ENCODE measurements at regions not wholly inside any gene's neighbourhood (a gene's known extent, or its start where the extent isn't known, plus 50 kb on each side); places are given as distances from the start of the nearest gene placed in this dataset.

DNA sequence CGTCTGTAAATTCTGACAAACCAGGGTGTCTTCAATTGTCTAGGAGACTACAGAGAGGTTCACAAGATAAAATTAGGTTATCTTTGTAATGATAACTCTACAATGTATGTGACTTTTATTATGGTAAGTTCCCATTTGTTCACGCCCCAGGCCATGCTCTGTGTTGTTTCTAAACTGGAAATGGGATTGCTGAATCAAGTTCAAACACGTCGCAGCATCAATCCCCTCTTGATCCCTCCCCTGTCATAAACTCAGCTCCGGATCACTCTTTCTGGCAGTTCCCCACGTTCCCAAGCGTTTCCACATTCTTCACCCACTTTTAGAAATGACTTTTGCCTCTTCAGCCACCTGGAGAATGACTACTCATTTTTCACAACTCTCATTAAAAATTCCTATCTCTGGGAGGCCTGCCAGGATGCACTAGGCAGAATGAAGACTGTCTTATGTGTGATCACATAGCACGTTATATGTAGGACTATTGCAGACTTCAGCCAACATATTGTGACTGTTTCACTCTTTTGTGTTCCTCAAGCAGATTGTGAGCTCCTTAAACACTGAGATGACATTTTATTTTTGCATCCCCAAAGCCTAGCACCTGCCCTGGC is 1124.2 kb upstream of the WWC1 start:
- H3K4me3 ChIP-seq (ENCODE audit: low read depth, low read length), result no peak overlapping the region
- TF ChIP-seq, protein P1, sequence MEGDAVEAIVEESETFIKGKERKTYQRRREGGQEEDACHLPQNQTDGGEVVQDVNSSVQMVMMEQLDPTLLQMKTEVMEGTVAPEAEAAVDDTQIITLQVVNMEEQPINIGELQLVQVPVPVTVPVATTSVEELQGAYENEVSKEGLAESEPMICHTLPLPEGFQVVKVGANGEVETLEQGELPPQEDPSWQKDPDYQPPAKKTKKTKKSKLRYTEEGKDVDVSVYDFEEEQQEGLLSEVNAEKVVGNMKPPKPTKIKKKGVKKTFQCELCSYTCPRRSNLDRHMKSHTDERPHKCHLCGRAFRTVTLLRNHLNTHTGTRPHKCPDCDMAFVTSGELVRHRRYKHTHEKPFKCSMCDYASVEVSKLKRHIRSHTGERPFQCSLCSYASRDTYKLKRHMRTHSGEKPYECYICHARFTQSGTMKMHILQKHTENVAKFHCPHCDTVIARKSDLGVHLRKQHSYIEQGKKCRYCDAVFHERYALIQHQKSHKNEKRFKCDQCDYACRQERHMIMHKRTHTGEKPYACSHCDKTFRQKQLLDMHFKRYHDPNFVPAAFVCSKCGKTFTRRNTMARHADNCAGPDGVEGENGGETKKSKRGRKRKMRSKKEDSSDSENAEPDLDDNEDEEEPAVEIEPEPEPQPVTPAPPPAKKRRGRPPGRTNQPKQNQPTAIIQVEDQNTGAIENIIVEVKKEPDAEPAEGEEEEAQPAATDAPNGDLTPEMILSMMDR (IDR thresholded peaks at IDR 0.05; ENCODE audit: low read depth, low read length, missing control alignments), result no peak
- no peak for DNase-seq (ENCODE audit: low read depth)
- in situ Hi-C loops (cut with HindIII; ENCODE audit: low sequenced_read_pairs), result no loop called here

DNA sequence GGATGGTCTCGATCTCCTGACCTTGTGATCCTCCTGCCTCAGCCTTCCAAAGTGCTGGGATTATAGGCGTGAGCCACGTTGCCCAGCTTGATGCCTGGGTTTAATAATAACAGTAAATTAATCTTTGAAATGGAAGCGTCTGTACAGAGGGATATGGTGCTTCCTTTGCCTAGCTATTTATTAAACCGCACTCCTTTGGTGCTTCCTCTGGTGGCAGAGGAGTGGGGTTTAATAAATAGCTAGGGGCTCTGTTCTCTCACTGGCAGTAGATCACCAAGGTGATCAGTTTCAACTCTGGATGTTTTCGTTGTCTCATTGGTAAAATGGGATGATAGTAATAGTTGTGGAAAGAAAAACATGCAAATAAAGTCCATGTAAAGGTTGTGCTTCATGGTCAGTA is 1122.5 kb upstream of the WWC1 start:
- H3K4me3 ChIP-seq (ENCODE audit: low read depth, low read length), result no peak overlapping the region
- TF ChIP-seq, protein P1 (IDR thresholded peaks at IDR 0.05; ENCODE audit: low read depth, low read length, missing control alignments), result no peak
- in situ Hi-C loops (cut with HindIII; ENCODE audit: low sequenced_read_pairs), result no loop called here
- no peak for DNase-seq (ENCODE audit: low read depth)

DNA sequence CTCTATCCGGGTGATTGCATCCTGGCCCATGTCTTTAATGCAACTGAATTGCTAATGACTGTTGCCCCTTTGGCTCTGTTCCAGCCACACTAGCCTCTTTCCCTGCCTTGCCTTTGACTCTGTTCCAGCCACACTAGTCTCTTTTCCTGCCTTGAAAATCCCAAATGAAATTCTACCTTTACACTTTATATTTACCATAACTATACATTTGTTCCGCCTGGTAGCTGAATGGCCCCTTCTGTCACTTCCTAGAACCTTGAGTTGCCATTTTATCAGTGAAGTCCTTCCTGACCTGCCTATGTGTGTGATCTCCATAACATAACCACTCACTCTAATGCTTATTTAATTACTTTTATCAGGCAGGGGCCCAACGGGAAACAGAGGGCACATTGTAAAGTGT is 1120.4 kb upstream of the WWC1 start:
- in situ Hi-C loops (cut with HindIII; ENCODE audit: low sequenced_read_pairs), result no loop called here

DNA sequence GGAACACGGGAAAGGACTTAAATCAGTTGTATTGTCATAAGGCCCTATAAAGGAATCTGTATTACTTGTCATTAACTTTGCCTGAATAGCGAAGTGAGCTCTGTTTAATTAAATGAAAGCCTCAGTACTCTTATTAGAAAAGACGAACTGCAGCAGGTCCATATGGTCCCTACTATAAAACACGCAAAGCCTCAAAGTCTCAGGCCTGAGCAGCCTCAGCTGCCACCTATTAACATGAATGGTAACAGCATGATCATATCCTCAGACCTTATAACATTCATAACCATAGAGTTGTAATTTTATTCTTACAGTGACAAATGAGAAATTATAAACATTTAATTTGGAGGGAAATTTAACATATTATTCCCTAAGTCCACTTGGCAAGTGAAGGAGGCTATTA is 1113.7 kb upstream of the WWC1 start:
- TF ChIP-seq, protein P1 (IDR thresholded peaks at IDR 0.05; ENCODE audit: low read depth, low read length, missing control alignments), result no peak
- no peak for DNase-seq (ENCODE audit: low read depth)
- no peak overlapping the region for H3K4me3 ChIP-seq (ENCODE audit: low read depth, low read length)
- in situ Hi-C loops (cut with HindIII; ENCODE audit: low sequenced_read_pairs), result no loop called here

More for the DNA sequence above, 1120.4 kb upstream of the WWC1 start:
- H3K4me3 ChIP-seq (ENCODE audit: low read depth, low read length), result no peak overlapping the region
- DNase-seq (ENCODE audit: low read depth), result no peak
- TF ChIP-seq, protein P1 (IDR thresholded peaks at IDR 0.05; ENCODE audit: low read depth, low read length, missing control alignments), result no peak

DNA sequence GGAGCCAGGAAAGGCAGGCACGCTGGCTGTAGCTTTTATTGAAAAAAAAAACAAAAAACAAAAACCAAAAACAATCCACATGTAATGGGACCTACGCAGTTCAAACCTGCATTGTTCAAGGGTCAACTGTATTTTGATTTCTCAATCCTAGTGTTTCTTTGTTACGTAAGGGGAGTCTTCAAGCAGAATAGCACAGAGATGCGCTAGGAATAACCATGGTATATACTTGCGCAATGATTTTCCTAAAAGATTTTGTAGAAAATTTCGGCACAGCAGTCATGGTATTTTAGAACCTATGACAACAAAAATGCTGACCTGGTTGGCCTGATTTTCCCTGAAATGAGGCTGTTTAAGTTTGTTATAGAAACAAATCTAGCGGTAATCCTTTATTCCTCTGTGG is 1110.5 kb upstream of the WWC1 start:
- no peak for DNase-seq (ENCODE audit: low read depth)
- TF ChIP-seq, protein P1 (IDR thresholded peaks at IDR 0.05; ENCODE audit: low read depth, low read length, missing control alignments), result no peak
- no peak overlapping the region for H3K4me3 ChIP-seq (ENCODE audit: low read depth, low read length)
- in situ Hi-C loops (cut with HindIII; ENCODE audit: low sequenced_read_pairs), result no loop called here

DNA sequence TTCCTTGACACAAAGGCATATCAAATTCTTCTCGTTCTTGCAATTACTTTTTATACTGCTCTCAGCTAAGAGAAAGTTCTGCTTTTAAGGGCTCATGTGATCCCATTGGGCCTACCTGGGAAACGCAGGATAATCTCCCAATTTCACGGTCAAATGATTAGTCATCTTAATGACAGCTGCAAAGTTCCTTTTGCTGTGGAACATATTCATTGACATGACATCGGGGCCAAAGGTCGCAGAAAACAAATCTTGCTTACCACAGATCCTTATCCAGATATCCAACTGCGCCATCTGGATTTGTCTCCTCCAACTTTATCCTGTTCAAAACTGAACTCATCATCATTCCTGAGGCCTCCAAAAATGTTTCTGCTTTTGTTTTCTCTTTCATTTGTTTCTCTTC is 1085.6 kb upstream of the WWC1 start:
- TF ChIP-seq, protein P1 (IDR thresholded peaks at IDR 0.05; ENCODE audit: low read depth, low read length, missing control alignments), result no peak
- H3K4me3 ChIP-seq (ENCODE audit: low read depth, low read length), result no peak overlapping the region
- in situ Hi-C loops (cut with HindIII; ENCODE audit: low sequenced_read_pairs), result no loop called here
- no peak for DNase-seq (ENCODE audit: low read depth)

Data from astrocyte of the cerebellum (primary cell).